Testis (tissue), 2 donors: ENCODE measurements at regions not wholly inside any gene's neighbourhood (a gene's known extent, or its start where the extent isn't known, plus 50 kb on each side); places are given as distances from the start of the nearest gene placed in this dataset.

Source experiments
- DNase-seq: peaks from one replicate; pipeline ENCODE4 v3.0.0-alpha.2; 2019
- H3K27ac ChIP-seq, 2 donors: fragments of 200-600 bp; sonication (generic); one replicate each; pipeline ENCODE4 v1.5.1; 2019
- H3K27me3 ChIP-seq: fragments of 200-600 bp; sonication (generic); one replicate; pipeline ENCODE4 v1.5.1; 2019
- H3K36me3 ChIP-seq: fragments of 200-600 bp; sonication (generic); one replicate; pipeline ENCODE4 v1.5.1; 2017; ENCODE audit warnings: low read depth; ENCODE audit errors: missing control alignments
- H3K4me1 ChIP-seq: fragments of 200-600 bp; sonication (generic); one replicate; pipeline ENCODE4 v1.5.1; 2019
- H3K4me3 ChIP-seq, 2 donors: fragments of 200-600 bp; sonication (generic); one replicate each; pipeline ENCODE4 v1.5.1; 2017 to 2019
- H3K9me3 ChIP-seq: fragments of 200-600 bp; sonication (generic); one replicate; pipeline ENCODE4 v1.5.1; 2017
- CTCF ChIP-seq, 3 experiments: fragments of 450-650 bp in 2 of 3; fragments of 200-600 bp in 1 of 3; sonication (generic) in 1 of 3; IDR thresholded peaks; one replicate each; pipeline ENCODE4 v1.5.1; 2016 to 2019; ENCODE audit warnings: antibody characterized with exemption in 3 of 3, mild to moderate bottlenecking in 2 of 3, moderate library complexity in 1 of 3
- POLR2A ChIP-seq: fragments of 450-650 bp; IDR thresholded peaks from one replicate; pipeline ENCODE4 v1.6.1; 2017; ENCODE audit warnings: antibody characterized with exemption, mild to moderate bottlenecking, moderate library complexity
- WGBS, 2 donors: methylation state at CpG; one replicate each; pipeline ENCODE4 v1.1.5; 2018; 5-methylcytosine and 5-hydroxymethylcytosine counted together
- intact Hi-C: fragments of 100-400 bp; cut with DNase I; formaldehyde crosslinking; loops from one replicate; pipeline ENCODE4 v1.15.1; 2023; ENCODE audit warnings: low total_unique reads

- Histone ChIP-seq H3K4me3 (no peak overlapping the region), H3K9me3 (no peaks in the 10 kb centered on the region)
- no peak for DNase-seq
Measured at GRCh38 chr6:9140951-9141460, 705.7 kb upstream of the SLC35B3 start.

GRCh38 chr6:9140172-9140571 lies 704.8 kb upstream of the SLC35B3 start:
- 72 to 73% methylated on average over 8 of the region's 8 CpGs for WGBS, 2 donors
- Histone ChIP-seq H3K27me3 (no peaks in the 10 kb centered on the region), H3K36me3 (no peaks in the 10 kb centered on the region), H3K4me3 (no peak overlapping the region), H3K4me1 (no peaks in the 10 kb centered on the region), H3K9me3 (no peaks in the 10 kb centered on the region), H3K27ac (no peak overlapping the region)
- intact Hi-C loops = no loop called here
- TF ChIP-seq CTCF (IDR thresholded peaks at IDR 0.05) (no peak), POLR2A (no peak)
- DNase-seq = no peak

More at GRCh38 chr6:9140951-9141460, 705.7 kb upstream of the SLC35B3 start:
- intact Hi-C loops = no loop called here
- H3K27me3 ChIP-seq = no peaks in the 10 kb centered on the region
- no peaks in the 10 kb centered on the region for H3K4me1 ChIP-seq
- TF ChIP-seq POLR2A = no peak
- no peak for TF ChIP-seq CTCF (IDR thresholded peaks at IDR 0.05)
- WGBS, 2 donors = 71 to 77% methylated on average over 4 of the region's 4 CpGs
- H3K36me3 ChIP-seq = no peaks in the 10 kb centered on the region
- H3K27ac ChIP-seq = no peak overlapping the region

GRCh38 chr6:9139746-9140145 lies 704.4 kb upstream of the SLC35B3 start:
- no peaks in the 10 kb centered on the region for H3K4me1 ChIP-seq
- no peak overlapping the region for H3K4me3 ChIP-seq
- H3K27me3 ChIP-seq = no peaks in the 10 kb centered on the region
- no peak for DNase-seq
- H3K27ac ChIP-seq = no peak overlapping the region
- TF ChIP-seq CTCF (IDR thresholded peaks at IDR 0.05) = no peak
- no peak for TF ChIP-seq POLR2A
- H3K9me3 ChIP-seq = no peaks in the 10 kb centered on the region
- intact Hi-C loops = no loop called here
- H3K36me3 ChIP-seq = no peaks in the 10 kb centered on the region
- 74 to 76% methylated on average over 6 of the region's 6 CpGs for WGBS, 2 donors

- Histone ChIP-seq H3K27ac (no peak overlapping the region), H3K9me3 (no peaks in the 10 kb centered on the region), H3K4me3 (no peak overlapping the region), H3K27me3 (no peaks in the 10 kb centered on the region), H3K4me1 (no peaks in the 10 kb centered on the region), H3K36me3 (no peaks in the 10 kb centered on the region)
- no peak for TF ChIP-seq POLR2A
- no peak for TF ChIP-seq CTCF (IDR thresholded peaks at IDR 0.05)
- intact Hi-C loops = no loop called here
- DNase-seq = no peak
- WGBS, 2 donors = 89 to 90% methylated on average over 5 of the region's 5 CpGs
Measured at GRCh38 chr6:9138936-9139335, 703.6 kb upstream of the SLC35B3 start.

- Histone ChIP-seq H3K27me3 (no peaks in the 10 kb centered on the region), H3K4me1 (no peaks in the 10 kb centered on the region), H3K27ac (no peak overlapping the region), H3K4me3 (no peak overlapping the region), H3K9me3 (no peaks in the 10 kb centered on the region), H3K36me3 (no peaks in the 10 kb centered on the region)
- TF ChIP-seq POLR2A (no peak), CTCF (IDR thresholded peaks at IDR 0.05) (no peak)
- DNase-seq = no peak
- intact Hi-C loops = no loop called here
- WGBS, 2 donors = 90 to 97% methylated on average over 2 of the region's 2 CpGs
Measured at GRCh38 chr6:9136141-9136822, 700.9 kb upstream of the SLC35B3 start.
